ENCODE measurements at regions not wholly inside any gene's neighbourhood (a gene's known extent, or its start where the extent isn't known, plus 50 kb on each side); places are given as distances from the start of the nearest gene placed in this dataset.

DNA sequence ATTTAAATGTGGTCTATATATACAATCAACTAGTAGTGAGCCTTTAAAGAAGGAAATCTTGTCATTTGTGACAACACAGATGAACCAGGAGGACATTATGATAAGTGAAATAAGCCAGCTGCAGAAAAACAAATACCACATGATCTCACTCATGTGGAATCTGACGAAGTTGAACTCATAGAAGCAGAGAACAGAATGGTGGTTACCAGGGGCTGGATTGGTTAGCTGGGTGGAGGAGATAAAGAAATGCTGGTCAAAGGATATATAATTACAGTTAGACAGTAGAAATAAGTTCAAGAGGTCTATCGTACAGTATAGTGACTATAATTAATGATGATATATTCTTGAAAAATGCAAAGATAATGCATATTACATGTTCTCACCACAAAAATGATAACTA lies 267.9 kb downstream of the FBXO15 start:
- no peak overlapping the region for H3K4me3 ChIP-seq (ENCODE audit: low read depth, low read length)
- TF ChIP-seq, protein P1, sequence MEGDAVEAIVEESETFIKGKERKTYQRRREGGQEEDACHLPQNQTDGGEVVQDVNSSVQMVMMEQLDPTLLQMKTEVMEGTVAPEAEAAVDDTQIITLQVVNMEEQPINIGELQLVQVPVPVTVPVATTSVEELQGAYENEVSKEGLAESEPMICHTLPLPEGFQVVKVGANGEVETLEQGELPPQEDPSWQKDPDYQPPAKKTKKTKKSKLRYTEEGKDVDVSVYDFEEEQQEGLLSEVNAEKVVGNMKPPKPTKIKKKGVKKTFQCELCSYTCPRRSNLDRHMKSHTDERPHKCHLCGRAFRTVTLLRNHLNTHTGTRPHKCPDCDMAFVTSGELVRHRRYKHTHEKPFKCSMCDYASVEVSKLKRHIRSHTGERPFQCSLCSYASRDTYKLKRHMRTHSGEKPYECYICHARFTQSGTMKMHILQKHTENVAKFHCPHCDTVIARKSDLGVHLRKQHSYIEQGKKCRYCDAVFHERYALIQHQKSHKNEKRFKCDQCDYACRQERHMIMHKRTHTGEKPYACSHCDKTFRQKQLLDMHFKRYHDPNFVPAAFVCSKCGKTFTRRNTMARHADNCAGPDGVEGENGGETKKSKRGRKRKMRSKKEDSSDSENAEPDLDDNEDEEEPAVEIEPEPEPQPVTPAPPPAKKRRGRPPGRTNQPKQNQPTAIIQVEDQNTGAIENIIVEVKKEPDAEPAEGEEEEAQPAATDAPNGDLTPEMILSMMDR (IDR thresholded peaks at IDR 0.05; ENCODE audit: low read depth, low read length): no peak

DNA sequence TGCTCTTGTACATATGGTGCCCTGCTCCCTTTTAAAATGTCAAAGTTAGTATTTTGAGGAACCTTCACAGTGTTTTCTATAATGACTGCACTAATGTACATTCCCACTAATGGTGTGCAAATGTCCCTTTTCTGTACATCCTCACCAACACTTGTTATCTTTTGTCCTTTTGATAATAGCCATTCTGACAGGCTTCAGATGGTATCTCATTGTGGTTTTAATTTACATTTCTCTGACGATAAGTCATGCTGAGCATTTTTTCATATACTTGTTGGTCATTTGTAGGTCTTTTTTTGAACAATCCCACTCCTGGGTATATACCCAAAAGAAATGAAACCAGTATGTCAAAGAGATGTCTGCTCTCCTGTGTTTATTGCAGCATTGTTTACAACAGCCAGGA lies 268.3 kb downstream of the FBXO15 start:
- H3K4me3 ChIP-seq (ENCODE audit: low read depth, low read length): no peak overlapping the region
- TF ChIP-seq, protein P1 (IDR thresholded peaks at IDR 0.05; ENCODE audit: low read depth, low read length): no peak

DNA sequence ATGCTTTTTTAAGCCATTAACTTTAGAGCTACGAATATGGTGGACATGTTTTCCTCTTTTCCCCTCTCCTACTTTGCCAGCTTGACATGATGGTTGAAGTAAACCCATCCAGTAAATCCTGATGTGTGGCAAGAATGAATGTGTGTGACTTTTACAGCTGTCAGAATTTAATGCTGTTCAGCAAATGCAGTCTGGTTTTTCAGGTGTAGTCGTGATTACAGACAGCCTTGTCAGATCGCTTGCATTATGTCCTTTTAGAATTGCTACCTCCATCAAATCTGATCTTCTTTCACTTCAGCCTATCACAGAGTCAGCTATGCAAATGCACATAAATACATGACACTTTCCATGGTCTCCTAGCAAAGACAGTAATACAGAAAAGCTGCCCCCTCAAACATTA lies 278.5 kb downstream of the FBXO15 start:
- TF ChIP-seq, protein P1 (IDR thresholded peaks at IDR 0.05; ENCODE audit: low read depth, low read length): no peak
- H3K4me3 ChIP-seq (ENCODE audit: low read depth, low read length): no peak overlapping the region

DNA sequence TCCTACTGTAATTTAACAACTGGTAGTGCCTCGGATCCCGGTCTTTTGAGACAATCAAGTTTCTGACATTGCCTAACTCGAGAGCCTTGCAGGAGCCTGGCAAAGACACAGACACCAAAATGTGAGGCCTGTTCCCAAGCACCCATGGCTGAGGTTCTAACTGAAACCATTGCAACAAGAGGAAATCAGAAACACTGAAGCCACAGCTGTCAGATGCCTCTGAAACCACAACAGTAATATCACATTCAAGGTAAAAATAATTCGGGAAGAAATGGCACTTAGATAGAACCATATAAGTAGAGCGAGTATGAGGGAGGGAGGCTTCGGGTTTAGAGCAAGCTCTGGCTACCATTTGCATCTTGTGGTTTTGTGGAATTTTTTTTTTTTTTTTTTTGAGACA lies 285.9 kb downstream of the FBXO15 start:
- H3K4me3 ChIP-seq (ENCODE audit: low read depth, low read length): no peak overlapping the region
- TF ChIP-seq, protein P1 (IDR thresholded peaks at IDR 0.05; ENCODE audit: low read depth, low read length): no peak

DNA sequence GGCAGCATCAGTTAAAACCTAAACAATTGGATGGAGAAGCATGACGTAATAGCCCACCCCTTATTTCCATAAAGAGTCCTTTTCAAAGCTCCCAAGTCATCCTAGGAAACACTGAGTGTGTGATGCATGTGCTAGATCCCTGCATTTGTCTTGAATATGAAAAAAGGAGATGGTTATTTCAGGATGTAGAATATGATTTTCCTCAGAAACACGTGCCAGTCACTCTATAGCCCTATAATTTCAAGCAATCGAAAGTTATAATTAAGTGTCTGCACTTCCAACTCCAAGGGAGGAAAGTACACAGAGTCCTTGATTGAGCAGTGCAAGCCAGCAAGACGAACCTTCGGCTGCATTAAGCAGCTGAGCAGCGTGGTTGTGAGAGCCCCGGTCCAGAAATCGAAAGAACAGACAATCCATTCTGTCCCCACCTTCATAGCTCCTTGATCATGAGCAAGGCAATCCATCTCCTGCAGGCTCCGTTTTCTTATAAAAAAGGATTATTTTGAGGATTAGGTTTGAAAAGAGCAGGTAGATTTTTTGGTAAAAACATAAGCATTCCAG lies 287.7 kb downstream of the FBXO15 start:
- TF ChIP-seq, protein P1 (IDR thresholded peaks at IDR 0.05; ENCODE audit: low read depth, low read length): no peak
- H3K4me3 ChIP-seq (ENCODE audit: low read depth, low read length): no peak overlapping the region

DNA sequence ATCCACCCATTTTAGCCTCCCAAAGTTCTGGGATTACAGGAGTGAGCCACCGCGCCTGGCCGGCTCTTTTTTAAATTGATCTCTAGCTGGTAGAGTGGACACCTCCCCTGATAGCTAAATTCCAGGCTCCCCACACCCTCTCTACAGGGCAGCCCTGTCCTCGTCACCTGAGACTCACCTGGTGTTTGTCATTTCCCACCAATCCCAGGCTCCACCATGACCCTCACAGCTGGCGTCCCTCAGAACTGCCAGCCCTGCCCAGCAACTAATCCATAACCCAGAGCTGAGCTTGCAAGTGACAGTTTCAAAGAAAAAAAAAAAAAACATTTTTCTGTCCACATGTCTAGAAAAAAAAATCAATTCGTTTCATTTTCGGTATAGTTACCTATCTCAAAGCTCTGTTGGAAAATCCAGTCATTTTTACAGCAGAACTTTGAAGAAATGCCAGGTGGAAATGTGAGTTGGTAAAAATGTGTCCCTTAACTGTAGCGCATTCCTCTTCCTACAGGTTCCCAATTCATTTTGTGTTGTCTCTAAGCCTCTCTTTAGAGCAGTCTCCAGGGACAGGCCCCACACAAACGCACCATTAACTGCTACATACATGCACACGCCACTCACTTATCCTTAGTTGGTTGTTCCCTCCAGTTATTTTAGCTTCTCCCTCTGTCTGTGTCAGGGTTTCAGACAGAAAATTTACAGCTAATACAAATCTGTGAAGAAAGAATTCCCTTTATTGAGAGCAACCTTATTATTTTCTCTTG lies 294.7 kb downstream of the FBXO15 start:
- TF ChIP-seq, protein P1 (IDR thresholded peaks at IDR 0.05; ENCODE audit: low read depth, low read length): no peak
- H3K4me3 ChIP-seq (ENCODE audit: low read depth, low read length): no peak overlapping the region

DNA sequence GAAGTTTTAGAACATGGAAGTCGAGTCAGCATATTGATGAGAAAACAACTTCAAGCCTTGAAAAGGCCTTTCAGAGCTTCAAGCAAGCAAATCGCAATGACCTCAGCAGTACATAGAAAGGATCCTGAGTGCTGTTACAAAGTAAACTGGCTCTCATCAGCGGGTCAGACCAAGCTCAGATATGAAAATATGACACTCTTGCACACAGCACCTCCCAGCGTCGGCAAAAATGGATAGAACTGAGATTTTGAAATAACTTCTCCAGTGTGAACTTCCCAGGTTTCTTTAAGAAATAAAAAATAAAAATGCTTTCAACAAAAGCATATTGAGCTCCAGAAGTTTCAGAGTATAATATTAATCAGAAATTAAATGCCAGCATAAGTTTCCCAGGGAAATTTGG lies 296.9 kb downstream of the FBXO15 start:
- TF ChIP-seq, protein P1 (IDR thresholded peaks at IDR 0.05; ENCODE audit: low read depth, low read length): no peak
- no peak overlapping the region for H3K4me3 ChIP-seq (ENCODE audit: low read depth, low read length)

All from WI38 (cell line).